Ovary (tissue), 3 donors: ENCODE measurements at regions not wholly inside any gene's neighbourhood (a gene's known extent, or its start where the extent isn't known, plus 50 kb on each side); places are given as distances from the start of the nearest gene placed in this dataset.

Experiments used
- EP300 ChIP-seq: sonication (generic); formaldehyde crosslinking; IDR thresholded peaks from one replicate; pipeline ENCODE4 v1.6.1; 2017; ENCODE audit warnings: antibody characterized with exemption
- POLR2A ChIP-seq: fragments of 450-650 bp; IDR thresholded peaks from one replicate; pipeline ENCODE4 v1.6.1; 2017; ENCODE audit warnings: antibody characterized with exemption, mild to moderate bottlenecking, moderate library complexity
- TF ChIP-seq, protein P1 (sequence below), 3 donors: fragments of 450-650 bp in 2 of 3; fragments of 200-600 bp in 1 of 3; IDR thresholded peaks; one replicate each; pipeline versions ENCODE4 v1.5.1 to v1.8.0; 2016 to 2022; ENCODE audit warnings: antibody characterized with exemption in 3 of 3, mild to moderate bottlenecking in 1 of 3
- donor health status: DM: no; HTN: no; CAD: no.

GRCh38 chr12:74468401-74468800, 69.2 kb upstream of the ATXN7L3B start:
- TF ChIP-seq, protein P1, sequence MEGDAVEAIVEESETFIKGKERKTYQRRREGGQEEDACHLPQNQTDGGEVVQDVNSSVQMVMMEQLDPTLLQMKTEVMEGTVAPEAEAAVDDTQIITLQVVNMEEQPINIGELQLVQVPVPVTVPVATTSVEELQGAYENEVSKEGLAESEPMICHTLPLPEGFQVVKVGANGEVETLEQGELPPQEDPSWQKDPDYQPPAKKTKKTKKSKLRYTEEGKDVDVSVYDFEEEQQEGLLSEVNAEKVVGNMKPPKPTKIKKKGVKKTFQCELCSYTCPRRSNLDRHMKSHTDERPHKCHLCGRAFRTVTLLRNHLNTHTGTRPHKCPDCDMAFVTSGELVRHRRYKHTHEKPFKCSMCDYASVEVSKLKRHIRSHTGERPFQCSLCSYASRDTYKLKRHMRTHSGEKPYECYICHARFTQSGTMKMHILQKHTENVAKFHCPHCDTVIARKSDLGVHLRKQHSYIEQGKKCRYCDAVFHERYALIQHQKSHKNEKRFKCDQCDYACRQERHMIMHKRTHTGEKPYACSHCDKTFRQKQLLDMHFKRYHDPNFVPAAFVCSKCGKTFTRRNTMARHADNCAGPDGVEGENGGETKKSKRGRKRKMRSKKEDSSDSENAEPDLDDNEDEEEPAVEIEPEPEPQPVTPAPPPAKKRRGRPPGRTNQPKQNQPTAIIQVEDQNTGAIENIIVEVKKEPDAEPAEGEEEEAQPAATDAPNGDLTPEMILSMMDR (IDR thresholded peaks at IDR 0.05), result no peak
- TF ChIP-seq POLR2A, result no peak
- TF ChIP-seq EP300, result no peak
